ENCODE measurements at regions not wholly inside any gene's neighbourhood (a gene's known extent, or its start where the extent isn't known, plus 50 kb on each side); places are given as distances from the start of the nearest gene placed in this dataset.

GRCh38 chr15:98203872-98204660 lies 243.6 kb downstream of the ARRDC4 start:
- DNase-seq: no peak

- DNase-seq: no peak
Measured at GRCh38 chr15:98207928-98208327, 247.4 kb downstream of the ARRDC4 start.

DNA sequence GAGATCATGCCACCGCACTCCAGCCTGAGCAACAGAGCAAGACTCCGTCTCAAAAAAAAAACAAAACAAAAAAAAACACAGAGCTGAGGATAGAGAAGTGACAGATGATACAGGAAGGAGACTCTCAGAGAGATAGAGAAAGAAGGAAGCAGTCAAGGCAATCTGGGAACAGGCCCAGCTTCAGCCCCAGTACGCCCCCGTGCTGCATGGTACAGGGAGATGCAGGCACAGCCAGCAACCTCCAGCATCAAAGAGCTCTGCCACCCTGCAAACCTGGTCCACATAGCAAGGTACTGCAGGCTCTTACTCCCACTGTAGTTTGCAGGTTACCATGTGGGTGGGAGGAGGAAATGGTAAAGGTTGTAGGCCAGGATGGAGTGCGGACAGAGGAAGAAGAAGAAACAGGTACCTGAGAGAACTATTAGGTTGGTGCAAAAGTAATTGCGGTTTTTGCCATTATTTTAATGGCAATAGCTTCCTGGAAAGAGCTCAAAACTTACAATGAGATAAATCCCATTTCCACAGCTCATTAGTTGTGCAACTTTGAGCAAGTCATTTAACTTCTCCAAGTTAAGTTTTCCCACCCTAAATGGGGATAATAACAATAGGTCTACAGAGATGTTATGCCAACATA lies 253.0 kb downstream of the ARRDC4 start:
- DNase-seq: no peak

DNA sequence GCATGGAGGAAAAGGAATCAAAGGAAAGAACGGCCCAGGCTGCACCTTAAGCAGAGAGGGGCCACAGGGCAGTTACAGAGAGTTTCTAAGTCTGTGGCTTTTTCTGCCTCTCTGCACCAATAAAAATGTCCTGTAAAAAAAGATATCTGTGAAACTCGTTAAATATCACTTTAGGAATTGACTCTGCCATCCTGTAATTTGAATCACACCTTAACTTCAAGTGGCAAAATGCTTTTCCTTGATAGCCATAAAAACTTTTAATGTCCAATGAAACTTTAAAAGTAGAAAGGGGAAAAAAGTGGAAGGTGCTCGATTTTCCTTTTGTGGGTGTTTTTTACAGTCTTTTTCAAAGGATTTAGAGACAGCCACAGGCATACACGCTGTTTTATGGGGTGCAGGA lies 255.7 kb downstream of the ARRDC4 start:
- DNase-seq: no peak

DNA sequence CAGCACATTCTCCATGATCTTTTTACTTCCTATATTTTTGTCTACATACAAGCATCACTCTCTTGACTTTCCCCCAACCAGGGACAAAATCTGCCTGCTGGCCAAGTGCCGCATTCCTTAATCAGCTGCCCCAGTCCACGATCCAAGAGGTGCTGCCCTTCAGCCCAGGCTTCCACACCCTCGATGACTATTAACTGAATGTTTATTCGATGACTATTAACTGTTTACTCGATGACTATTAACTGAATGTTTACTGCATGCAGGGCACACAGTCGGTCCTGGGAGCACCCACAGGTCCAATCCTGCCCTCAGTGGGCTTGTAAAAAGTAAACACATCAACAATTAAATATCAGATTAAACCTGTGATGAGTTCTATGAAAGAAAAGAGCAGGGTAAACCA lies 256.9 kb downstream of the ARRDC4 start:
- DNase-seq: no peak

DNA sequence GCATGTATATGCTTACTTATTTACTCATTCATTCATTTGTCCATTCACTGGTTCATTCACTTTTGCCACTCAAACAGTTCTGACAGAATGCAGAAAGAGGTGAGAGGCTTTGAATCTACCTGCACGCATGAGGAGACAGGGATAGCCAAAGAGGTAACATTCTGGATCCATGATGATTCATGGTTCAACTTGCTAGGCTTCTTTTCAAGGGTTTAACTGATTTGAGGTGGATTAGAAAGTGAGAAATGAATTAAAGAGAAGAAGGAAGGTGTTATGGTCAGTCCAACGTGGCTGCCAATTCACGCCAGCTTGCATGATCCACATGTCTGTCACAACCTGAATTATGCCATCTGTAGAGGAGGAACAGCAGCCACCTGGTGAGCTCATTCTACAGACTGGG lies 260.6 kb downstream of the ARRDC4 start:
- DNase-seq: no peak

DNA sequence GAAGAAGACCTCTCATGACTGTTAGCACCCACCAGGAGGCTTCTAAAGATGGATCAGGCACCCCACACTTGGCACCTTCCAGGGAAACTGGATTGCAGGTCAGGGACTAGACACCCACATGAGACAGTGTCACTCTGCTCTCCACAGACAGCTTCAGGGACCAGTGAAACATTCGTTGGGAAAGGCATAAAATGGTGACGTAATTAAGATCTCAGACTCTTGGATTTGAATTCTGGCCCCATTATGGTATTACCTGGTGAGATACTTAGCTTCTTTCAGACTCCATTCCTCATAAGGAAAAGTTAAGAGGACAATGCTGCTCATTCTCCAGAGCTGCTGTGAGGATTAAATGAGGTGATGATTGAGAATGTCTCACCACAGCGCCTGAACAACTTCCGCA lies 261.1 kb downstream of the ARRDC4 start:
- DNase-seq: no peak

GRCh38 chr15:98226149-98226548 lies 265.6 kb downstream of the ARRDC4 start:
- DNase-seq: no peak

DNA sequence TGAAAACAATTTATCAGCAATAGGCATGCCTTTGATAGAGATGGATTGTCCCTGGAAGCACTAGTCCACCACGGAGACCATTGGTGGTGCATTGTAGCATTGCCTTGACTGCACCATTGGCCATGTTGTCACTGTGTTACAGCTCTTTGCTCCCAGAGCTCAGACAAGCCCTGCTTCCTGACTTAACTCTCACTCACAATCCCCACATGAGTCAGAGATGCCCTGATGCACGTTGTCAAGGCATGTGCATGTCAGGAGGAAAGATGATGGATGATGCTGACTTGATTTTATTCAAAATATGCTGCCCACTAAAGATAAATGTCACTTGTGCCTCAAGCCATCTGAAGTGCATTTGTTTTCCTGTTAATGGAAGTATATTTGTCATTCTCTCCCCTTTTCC lies 266.1 kb downstream of the ARRDC4 start:
- DNase-seq: no peak

- DNase-seq: no peak
Measured at GRCh38 chr15:98228846-98229245, 268.3 kb downstream of the ARRDC4 start.

- DNase-seq: no peak
Measured at GRCh38 chr15:98230975-98231374, 270.5 kb downstream of the ARRDC4 start.

- no peak for DNase-seq
Measured at GRCh38 chr15:98231696-98232440, 271.4 kb downstream of the ARRDC4 start.

- no peak for DNase-seq
Measured at GRCh38 chr15:98232761-98233160, 272.3 kb downstream of the ARRDC4 start.

DNA sequence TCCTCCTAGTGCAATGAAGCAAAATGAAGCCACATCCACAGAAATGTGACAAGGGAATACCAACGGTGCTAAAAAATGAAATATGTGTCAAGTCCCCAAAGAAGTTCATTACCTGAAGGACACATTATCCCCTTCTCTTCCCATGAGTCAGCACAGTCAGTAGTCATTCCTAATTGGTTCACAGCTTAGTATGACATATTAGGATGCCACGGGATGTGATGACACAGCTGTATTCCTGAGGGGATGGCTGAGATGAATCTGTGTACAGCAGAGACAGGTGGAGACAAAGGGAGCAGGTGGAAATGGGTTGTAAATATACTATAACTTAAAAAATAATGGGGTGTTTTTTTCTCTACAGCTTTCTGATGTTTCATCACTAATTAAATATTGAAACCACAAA lies 273.4 kb downstream of the ARRDC4 start:
- no peak for DNase-seq

DNA sequence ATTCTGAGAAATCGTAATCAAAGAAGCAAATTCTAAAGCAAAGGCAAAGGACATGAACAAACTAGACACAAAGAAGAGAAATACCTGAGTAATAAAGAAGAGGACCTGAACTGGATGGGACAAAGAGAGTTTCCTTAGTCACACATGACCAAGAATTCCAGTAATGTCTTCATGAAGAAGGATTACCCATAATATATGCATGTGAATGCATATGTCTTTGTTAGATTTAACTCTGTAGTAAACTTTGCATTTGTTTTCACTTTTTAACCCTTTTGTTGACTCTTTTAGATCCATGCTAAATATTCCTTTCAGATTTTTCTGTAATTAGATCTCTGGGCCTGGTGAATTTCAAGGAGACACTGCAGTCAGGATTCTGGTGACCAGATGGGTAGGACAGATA lies 279.8 kb downstream of the ARRDC4 start:
- DNase-seq: no peak

DNA sequence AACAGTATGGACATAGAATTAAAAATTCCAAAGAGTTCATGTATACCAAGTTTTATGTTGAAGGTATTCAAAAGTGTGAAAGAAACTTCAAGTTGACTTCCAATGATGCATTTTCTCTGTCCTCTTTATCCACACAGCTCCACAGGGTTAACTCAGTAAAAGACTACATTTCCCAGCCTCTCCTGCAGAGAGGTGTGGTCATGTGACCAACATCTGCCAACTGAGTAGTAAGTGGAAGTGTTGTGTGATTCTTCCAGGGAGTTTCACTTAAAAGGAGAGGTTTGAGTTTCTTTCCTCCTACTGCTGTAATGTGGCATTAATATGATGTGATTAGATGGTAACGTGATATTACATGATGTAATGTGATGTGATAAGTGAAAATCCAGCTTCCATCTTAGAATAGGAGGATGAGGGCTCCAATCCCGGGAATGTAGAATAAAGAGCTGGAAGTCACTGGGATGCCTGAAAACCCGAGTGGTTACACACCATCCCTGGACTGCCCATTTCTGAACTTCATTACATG lies 280.6 kb downstream of the ARRDC4 start:
- DNase-seq: no peak

GRCh38 chr15:98257290-98257689 lies 296.8 kb downstream of the ARRDC4 start:
- no peak for DNase-seq

DNA sequence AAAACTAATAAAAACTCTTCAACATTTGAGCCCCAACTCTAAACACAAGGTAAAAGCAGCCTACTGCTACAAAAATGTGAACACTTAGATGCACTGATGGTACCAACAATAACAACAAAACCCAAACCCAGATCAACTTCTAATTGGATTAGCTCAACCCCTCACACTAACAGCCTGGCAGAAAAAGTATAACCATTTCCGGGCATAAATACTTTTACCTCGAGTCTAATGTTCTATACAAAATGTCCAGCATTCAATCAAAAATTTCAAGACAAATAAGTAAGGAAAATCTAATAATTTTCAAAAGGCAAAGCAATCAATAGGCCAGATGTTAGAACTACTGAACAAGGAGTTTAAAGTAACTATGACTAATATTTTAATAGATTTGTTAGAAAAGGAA lies 303.3 kb downstream of the ARRDC4 start:
- DNase-seq: no peak

- DNase-seq: no peak
Measured at GRCh38 chr15:98266295-98266694, 305.8 kb downstream of the ARRDC4 start.

DNA sequence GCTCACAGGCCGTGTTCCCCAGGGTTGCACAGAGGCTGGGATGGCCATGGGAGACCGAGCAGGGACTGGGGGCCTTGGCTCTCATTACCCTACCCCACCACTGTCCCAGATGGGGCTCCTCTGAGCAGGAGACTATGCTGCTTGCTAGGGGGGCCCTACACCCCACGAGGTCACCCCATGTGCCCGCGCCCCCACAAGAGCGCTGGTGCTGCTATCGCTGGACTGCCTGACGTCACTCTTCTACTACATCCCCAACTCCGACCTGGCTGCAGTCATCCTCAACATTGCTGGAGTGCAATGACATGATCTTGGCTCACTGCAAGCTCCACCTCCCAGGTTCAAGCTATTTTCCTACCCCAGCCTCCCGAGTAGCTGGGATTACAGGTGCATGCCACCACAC lies 307.7 kb downstream of the ARRDC4 start:
- no peak for DNase-seq

GRCh38 chr15:98272625-98273024 lies 312.1 kb downstream of the ARRDC4 start:
- no peak for DNase-seq

DNA sequence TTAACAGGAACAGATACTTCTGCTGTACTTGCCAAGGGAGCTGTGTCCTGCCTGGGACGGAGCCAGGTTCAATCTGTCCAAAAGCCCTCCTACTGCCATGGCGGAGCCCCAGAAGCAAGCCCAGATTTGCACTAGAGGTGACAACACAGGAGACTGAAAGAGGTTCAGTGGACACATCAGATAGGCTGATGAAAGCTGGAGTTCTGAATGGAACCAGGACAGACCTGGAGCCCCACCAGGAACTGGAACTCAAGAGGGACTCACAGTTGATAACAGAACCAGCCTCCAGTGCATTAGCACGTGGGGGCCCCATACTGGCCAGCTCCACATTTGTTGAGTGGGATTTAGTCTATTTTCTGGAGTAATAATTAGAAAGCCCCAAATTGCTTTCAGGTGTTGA lies 315.5 kb downstream of the ARRDC4 start:
- no peak for DNase-seq

GRCh38 chr15:98277602-98278001 lies 317.1 kb downstream of the ARRDC4 start:
- no peak for DNase-seq

Measured in stimulated activated CD4-positive, alpha-beta T cell treated with anti-CD3 and anti-CD28 coated beads, Interleukin-2, amount 100 ng/mL, for 48 hours (primary cell).